SH-SY5Y (cell line): ENCODE measurements at regions not wholly inside any gene's neighbourhood (a gene's known extent, or its start where the extent isn't known, plus 50 kb on each side); places are given as distances from the start of the nearest gene placed in this dataset.

Experiments used
- GATA2 ChIP-seq: IDR thresholded peaks from 2 replicates; pipeline ENCODE4 v1.6.1; 2011; ENCODE audit warnings: mild to moderate bottlenecking, low read depth, low read length
- GATA3 ChIP-seq: IDR thresholded peaks from 2 replicates; pipeline ENCODE4 v1.6.1; 2011; ENCODE audit warnings: low read depth, mild to moderate bottlenecking, low read length, moderate library complexity

DNA sequence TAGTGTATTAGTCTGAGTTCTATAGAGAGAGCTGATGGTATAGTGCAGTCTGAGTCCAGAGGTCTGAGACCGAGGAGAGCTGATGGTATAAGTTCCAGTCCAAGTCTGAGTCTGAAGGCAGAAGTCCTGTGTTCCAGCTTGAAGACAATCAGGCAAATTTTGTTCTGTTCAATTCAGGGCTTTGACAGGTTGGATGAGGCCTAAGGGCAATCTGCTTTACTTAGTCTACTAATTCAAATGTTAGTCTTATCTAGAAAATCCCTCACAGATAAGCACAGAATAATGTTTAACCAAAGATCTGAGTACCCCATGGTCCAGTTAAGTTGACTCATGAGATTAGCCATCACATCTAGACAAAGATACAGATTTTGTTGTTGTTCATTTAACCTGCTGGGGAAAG lies 303.0 kb upstream of the KLF4 start:
- TF ChIP-seq GATA3: no peak
- no peak for TF ChIP-seq GATA2
